HepG2 (cell line): ENCODE measurements at regions not wholly inside any gene's neighbourhood (a gene's known extent, or its start where the extent isn't known, plus 50 kb on each side); places are given as distances from the start of the nearest gene placed in this dataset.

ENCODE experiments used
- AHR ChIP-seq: IDR thresholded peaks from 2 replicates; pipeline ENCODE4 v1.6.1; 2018; ENCODE audit warnings: missing genetic modification reagents, missing compliant biosample characterization
- GATAD1 ChIP-seq: IDR thresholded peaks from 2 replicates; pipeline ENCODE4 v1.6.1; 2016; ENCODE audit warnings: missing genetic modification reagents, missing compliant biosample characterization
- HOXA5 ChIP-seq: sonication (generic); formaldehyde crosslinking; IDR thresholded peaks from 2 replicates; pipeline ENCODE4 v1.4.0; 2020; ENCODE audit warnings: missing genetic modification reagents
- HOXA7 ChIP-seq: sonication (generic); formaldehyde crosslinking; IDR thresholded peaks from 2 replicates; pipeline ENCODE4 v1.8.1; 2022; ENCODE audit warnings: mild to moderate bottlenecking, missing genetic modification reagents, moderate library complexity
- JARID2 ChIP-seq: sonication (generic); formaldehyde crosslinking; IDR thresholded peaks from 2 replicates; pipeline ENCODE4 v1.8.1; 2023; ENCODE audit warnings: missing genetic modification reagents, inconsistent platforms; ENCODE audit not compliant: insufficient replicate concordance
- KAT8 ChIP-seq: IDR thresholded peaks from 2 replicates; pipeline ENCODE4 v1.6.1; 2016; ENCODE audit warnings: missing genetic modification reagents, missing compliant biosample characterization
- KLF11 ChIP-seq: IDR thresholded peaks from 2 replicates; pipeline ENCODE4 v1.6.1; 2016; ENCODE audit warnings: missing compliant biosample characterization
- TEAD3 ChIP-seq: optimal IDR thresholded peaks from 2 replicates; pipeline ENCODE3; 2016; ENCODE audit warnings: borderline replicate concordance
- ZNF263 ChIP-seq: sonication (generic); formaldehyde crosslinking; IDR thresholded peaks from 2 replicates; pipeline ENCODE4 v1.4.0; 2020; ENCODE audit warnings: missing genetic modification reagents
- ZNF331 ChIP-seq: sonication (generic); formaldehyde crosslinking; IDR thresholded peaks from 2 replicates; pipeline ENCODE4 v1.4.0; 2020; ENCODE audit warnings: missing genetic modification reagents
- ZNF598 ChIP-seq: sonication (generic); formaldehyde crosslinking; IDR thresholded peaks from 2 replicates; pipeline ENCODE4 v1.5.1; 2020; ENCODE audit warnings: mild to moderate bottlenecking, missing genetic modification reagents, borderline replicate concordance
- ZNF614 ChIP-seq: IDR thresholded peaks from 2 replicates; pipeline ENCODE4 v1.6.1; 2018; ENCODE audit warnings: missing biosample characterization, missing genetic modification reagents, inconsistent platforms, borderline replicate concordance
- ZNF878 ChIP-seq: sonication (generic); formaldehyde crosslinking; IDR thresholded peaks from 2 replicates; pipeline ENCODE4 v1.8.1; 2023; ENCODE audit warnings: mild to moderate bottlenecking, missing genetic modification reagents, moderate library complexity
- TF ChIP-seq, protein P1 (sequence below): sonication (generic); formaldehyde crosslinking; IDR thresholded peaks from 2 replicates; pipeline ENCODE4 v1.4.0; 2020; ENCODE audit warnings: mild to moderate bottlenecking, missing genetic modification reagents
- TF ChIP-seq, protein P2 (sequence below): sonication (generic); formaldehyde crosslinking; IDR thresholded peaks from 2 replicates; pipeline ENCODE4 v1.4.0; 2020; ENCODE audit warnings: mild to moderate bottlenecking, missing genetic modification reagents
- TF ChIP-seq, protein P3 (sequence below): IDR thresholded peaks from 2 replicates; pipeline ENCODE4 v1.6.1; 2016; ENCODE audit warnings: missing genetic modification reagents, missing compliant biosample characterization
- TF ChIP-seq, protein P4 (sequence below): sonication (generic); IDR thresholded peaks from 2 replicates; pipeline ENCODE4 v1.6.1; 2016; ENCODE audit warnings: low read depth, borderline replicate concordance
- TF ChIP-seq, protein P5 (sequence below): IDR thresholded peaks from 2 replicates; pipeline ENCODE4 v1.4.0; 2020; ENCODE audit warnings: mild to moderate bottlenecking, missing genetic modification reagents
- TF ChIP-seq, protein P6 (sequence below): sonication (generic); formaldehyde crosslinking; IDR thresholded peaks from 2 replicates; pipeline ENCODE4 v1.4.0; 2020; ENCODE audit warnings: missing genetic modification reagents

DNA sequence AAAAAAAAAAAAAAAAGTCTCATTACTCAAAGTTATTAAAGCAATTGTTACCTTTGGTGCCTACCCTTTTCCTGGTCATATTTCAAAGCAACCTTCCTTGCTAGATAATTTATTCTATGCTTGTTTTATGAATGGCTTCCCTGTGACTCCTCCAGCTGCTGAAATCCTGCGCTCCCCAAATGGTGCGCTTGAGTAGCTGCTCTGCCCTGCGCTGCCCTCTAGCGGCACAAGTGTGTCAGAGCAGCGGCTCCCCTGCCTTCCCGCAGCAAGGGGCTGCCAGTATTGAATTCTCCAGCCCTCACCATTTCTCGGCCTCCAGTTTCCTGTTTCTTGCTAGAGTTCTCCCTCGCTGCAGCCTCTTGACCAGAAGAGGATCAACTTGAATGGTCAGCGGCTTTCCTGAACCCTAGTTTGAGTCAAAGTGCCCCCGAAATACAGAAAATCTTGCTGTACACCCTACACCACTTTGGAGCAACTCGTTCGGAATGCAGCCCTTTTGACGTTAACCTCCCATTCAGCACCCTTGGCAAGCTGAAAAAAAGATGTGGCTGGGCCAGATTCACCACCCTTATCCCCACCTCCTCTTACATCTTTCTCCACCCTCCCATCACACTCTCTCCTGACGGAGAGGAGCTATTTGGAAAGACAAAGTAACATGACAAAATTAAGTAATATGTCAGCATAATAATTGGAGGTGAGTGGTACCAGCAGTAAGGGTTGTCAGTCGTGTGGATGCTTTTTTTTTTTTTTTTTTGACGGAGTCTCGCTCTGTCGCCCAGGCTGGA is 60.4 kb upstream of the KLHL31 start (continued):
- TF ChIP-seq, protein P1, sequence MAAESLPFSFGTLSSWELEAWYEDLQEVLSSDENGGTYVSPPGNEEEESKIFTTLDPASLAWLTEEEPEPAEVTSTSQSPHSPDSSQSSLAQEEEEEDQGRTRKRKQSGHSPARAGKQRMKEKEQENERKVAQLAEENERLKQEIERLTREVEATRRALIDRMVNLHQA = no peak
- TF ChIP-seq, protein P2, sequence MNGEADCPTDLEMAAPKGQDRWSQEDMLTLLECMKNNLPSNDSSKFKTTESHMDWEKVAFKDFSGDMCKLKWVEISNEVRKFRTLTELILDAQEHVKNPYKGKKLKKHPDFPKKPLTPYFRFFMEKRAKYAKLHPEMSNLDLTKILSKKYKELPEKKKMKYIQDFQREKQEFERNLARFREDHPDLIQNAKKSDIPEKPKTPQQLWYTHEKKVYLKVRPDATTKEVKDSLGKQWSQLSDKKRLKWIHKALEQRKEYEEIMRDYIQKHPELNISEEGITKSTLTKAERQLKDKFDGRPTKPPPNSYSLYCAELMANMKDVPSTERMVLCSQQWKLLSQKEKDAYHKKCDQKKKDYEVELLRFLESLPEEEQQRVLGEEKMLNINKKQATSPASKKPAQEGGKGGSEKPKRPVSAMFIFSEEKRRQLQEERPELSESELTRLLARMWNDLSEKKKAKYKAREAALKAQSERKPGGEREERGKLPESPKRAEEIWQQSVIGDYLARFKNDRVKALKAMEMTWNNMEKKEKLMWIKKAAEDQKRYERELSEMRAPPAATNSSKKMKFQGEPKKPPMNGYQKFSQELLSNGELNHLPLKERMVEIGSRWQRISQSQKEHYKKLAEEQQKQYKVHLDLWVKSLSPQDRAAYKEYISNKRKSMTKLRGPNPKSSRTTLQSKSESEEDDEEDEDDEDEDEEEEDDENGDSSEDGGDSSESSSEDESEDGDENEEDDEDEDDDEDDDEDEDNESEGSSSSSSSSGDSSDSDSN = no peak
- TF ChIP-seq KAT8 (peak; percentile 24; the same call in 1 of the 2 replicates), ZNF598 (CRISPR knock-in tag) (peak; percentile 90; the same call in 1 of the 2 replicates), HOXA5 (CRISPR knock-in tag) (no peak), AHR (CRISPR knock-in tag) (0 out of 2 replicates have a peak, but pooled peaks have one; percentile 67), ZNF878 (CRISPR knock-in tag) (no peak), HOXA7 (CRISPR knock-in tag) (no peak), GATAD1 (CRISPR knock-in tag) (0 out of 2 replicates have a peak, but pooled peaks have one; percentile 17), KLF11 (CRISPR knock-in tag) (0 out of 2 replicates have a peak, but pooled peaks have one; percentile 47), ZNF263 (CRISPR knock-in tag) (peak; percentile 87), ZNF614 (CRISPR knock-in tag) (0 out of 2 replicates have a peak, but pooled peaks have one; percentile 56), ZNF331 (CRISPR knock-in tag) (peak; percentile 42; the same call in 1 of the 2 replicates), JARID2 (peak; percentile 67), TEAD3 (CRISPR knock-in tag) (peak; percentile 71)
- TF ChIP-seq, protein P3, sequence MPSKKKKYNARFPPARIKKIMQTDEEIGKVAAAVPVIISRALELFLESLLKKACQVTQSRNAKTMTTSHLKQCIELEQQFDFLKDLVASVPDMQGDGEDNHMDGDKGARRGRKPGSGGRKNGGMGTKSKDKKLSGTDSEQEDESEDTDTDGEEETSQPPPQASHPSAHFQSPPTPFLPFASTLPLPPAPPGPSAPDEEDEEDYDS (CRISPR knock-in tag) = 0 out of 2 replicates have a peak, but pooled peaks have one; percentile 23
- TF ChIP-seq, protein P4, sequence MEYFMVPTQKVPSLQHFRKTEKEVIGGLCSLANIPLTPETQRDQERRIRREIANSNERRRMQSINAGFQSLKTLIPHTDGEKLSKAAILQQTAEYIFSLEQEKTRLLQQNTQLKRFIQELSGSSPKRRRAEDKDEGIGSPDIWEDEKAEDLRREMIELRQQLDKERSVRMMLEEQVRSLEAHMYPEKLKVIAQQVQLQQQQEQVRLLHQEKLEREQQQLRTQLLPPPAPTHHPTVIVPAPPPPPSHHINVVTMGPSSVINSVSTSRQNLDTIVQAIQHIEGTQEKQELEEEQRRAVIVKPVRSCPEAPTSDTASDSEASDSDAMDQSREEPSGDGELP = no peak
- TF ChIP-seq, protein P5, sequence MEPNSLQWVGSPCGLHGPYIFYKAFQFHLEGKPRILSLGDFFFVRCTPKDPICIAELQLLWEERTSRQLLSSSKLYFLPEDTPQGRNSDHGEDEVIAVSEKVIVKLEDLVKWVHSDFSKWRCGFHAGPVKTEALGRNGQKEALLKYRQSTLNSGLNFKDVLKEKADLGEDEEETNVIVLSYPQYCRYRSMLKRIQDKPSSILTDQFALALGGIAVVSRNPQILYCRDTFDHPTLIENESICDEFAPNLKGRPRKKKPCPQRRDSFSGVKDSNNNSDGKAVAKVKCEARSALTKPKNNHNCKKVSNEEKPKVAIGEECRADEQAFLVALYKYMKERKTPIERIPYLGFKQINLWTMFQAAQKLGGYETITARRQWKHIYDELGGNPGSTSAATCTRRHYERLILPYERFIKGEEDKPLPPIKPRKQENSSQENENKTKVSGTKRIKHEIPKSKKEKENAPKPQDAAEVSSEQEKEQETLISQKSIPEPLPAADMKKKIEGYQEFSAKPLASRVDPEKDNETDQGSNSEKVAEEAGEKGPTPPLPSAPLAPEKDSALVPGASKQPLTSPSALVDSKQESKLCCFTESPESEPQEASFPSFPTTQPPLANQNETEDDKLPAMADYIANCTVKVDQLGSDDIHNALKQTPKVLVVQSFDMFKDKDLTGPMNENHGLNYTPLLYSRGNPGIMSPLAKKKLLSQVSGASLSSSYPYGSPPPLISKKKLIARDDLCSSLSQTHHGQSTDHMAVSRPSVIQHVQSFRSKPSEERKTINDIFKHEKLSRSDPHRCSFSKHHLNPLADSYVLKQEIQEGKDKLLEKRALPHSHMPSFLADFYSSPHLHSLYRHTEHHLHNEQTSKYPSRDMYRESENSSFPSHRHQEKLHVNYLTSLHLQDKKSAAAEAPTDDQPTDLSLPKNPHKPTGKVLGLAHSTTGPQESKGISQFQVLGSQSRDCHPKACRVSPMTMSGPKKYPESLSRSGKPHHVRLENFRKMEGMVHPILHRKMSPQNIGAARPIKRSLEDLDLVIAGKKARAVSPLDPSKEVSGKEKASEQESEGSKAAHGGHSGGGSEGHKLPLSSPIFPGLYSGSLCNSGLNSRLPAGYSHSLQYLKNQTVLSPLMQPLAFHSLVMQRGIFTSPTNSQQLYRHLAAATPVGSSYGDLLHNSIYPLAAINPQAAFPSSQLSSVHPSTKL = 0 out of 2 replicates have a peak, but pooled peaks have one; percentile 41
- TF ChIP-seq, protein P6, sequence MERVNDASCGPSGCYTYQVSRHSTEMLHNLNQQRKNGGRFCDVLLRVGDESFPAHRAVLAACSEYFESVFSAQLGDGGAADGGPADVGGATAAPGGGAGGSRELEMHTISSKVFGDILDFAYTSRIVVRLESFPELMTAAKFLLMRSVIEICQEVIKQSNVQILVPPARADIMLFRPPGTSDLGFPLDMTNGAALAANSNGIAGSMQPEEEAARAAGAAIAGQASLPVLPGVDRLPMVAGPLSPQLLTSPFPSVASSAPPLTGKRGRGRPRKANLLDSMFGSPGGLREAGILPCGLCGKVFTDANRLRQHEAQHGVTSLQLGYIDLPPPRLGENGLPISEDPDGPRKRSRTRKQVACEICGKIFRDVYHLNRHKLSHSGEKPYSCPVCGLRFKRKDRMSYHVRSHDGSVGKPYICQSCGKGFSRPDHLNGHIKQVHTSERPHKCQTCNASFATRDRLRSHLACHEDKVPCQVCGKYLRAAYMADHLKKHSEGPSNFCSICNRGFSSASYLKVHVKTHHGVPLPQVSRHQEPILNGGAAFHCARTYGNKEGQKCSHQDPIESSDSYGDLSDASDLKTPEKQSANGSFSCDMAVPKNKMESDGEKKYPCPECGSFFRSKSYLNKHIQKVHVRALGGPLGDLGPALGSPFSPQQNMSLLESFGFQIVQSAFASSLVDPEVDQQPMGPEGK = peak; percentile 41
